ENCODE measurements at regions not wholly inside any gene's neighbourhood (a gene's known extent, or its start where the extent isn't known, plus 50 kb on each side); places are given as distances from the start of the nearest gene placed in this dataset.

DNA sequence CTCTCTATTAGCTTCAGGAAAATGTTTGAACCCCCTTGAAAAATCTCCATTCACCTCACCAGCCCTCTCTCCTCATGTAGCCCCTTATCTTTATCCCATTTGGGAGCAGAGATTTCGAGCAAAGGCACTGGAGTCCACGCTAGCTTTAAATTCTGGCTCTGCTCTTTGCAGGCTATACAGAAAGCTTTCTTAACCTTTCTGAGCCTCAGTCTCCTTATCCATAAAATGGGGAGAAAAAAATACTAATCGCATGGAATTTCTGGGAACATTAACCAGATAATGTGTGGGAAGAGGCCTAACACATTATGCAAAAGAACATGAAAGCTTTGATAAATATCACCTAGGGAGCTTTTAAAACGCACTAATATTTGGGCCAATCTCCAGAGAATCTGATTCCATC, 476.3 kb upstream of the CDH5 start:
- intact Hi-C loops (cut with micrococcal nuclease; ENCODE audit: unreplicated experiment), result no loop called here
- CTCF ChIA-PET (ENCODE audit: low intra/inter-chr PET ratio, low total read pairs), result no interaction called here
- no peak overlapping the region for H3K4me2 ChIP-seq (ENCODE audit: low read depth, low read length)

DNA sequence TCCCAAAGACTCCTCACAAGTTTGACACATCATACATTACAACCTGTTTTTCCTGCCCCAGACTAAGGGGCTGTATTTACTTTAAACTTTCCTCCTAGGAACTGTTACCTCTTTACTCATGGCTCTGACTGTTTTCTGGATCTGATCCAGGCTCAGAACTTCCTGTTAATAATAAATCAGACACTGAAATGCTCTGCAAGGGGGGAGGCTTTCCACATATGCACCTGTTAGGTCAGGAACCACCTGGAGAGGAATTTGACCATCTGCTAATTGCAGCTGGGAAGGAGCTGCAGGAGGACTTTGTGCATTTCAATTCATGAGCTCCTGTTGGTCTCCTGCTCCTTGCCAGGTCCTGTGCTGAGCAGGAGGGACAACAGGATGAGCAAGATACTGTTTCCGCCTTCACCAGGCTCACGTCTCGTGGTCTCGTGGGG, 476.9 kb upstream of the CDH5 start:
- no peaks in the 10 kb centered on the region for H3K79me2 ChIP-seq (ENCODE audit: insufficient read depth, low read length)
- no peaks in the 10 kb centered on the region for H3K27me3 ChIP-seq (ENCODE audit: control insufficient read depth in 1 of 2, insufficient read depth in 2 of 2, low read length in 2 of 2)
- intact Hi-C loops (cut with micrococcal nuclease; ENCODE audit: unreplicated experiment) (no loop called here), in situ Hi-C loops (cut with HindIII; ENCODE audit: extremely low pct_ligation_motif_present, low pct_unique_long_range_greater_than_20kb) (no loop called here)
- H3K9me3 ChIP-seq (ENCODE audit: low read length), result no peaks in the 10 kb centered on the region
- no peak overlapping the region for H2AFZ ChIP-seq (ENCODE audit: low read length)
- ChIA-PET CTCF (ENCODE audit: low intra/inter-chr PET ratio, low total read pairs) (no interaction called here), POLR2A (no interaction called here)
- 60% methylated on average over 1 of the region's 4 CpGs for WGBS (ENCODE audit: low lambda C conversion rate)
- ATAC-seq (no peak), DNase-seq (ENCODE audit: low spot score) (no peak), FAIRE-seq (no peak)
- H3K9ac ChIP-seq (ENCODE audit: insufficient read depth, low read depth, low read length), result no peak overlapping the region
- H3K27ac ChIP-seq (ENCODE audit: extremely low read length, insufficient read depth, low read length), result no peak overlapping the region
- H3K4me3 ChIP-seq (replicated peaks in 1 of 3; ENCODE audit: insufficient read depth in 1 of 3, low read depth in 2 of 3, low read length in 3 of 3), result no peak overlapping the region
- no TSS peak for BruUV-seq (replicated peaks)
- no peak overlapping the region for H3K4me2 ChIP-seq (ENCODE audit: low read depth, low read length)
- no peaks in the 10 kb centered on the region for H3K36me3 ChIP-seq (replicated peaks in 1 of 2; ENCODE audit: control insufficient read depth in 1 of 2, insufficient read depth in 2 of 2, low read length in 2 of 2)
- TF ChIP-seq, protein P1, sequence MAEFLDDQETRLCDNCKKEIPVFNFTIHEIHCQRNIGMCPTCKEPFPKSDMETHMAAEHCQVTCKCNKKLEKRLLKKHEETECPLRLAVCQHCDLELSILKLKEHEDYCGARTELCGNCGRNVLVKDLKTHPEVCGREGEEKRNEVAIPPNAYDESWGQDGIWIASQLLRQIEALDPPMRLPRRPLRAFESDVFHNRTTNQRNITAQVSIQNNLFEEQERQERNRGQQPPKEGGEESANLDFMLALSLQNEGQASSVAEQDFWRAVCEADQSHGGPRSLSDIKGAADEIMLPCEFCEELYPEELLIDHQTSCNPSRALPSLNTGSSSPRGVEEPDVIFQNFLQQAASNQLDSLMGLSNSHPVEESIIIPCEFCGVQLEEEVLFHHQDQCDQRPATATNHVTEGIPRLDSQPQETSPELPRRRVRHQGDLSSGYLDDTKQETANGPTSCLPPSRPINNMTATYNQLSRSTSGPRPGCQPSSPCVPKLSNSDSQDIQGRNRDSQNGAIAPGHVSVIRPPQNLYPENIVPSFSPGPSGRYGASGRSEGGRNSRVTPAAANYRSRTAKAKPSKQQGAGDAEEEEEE (CRISPR knock-in tag; IDR thresholded peaks at IDR 0.05; ENCODE audit: borderline replicate concordance), result no peak
- no peak for TF ChIP-seq NAIF1 (CRISPR knock-in tag; IDR thresholded peaks at IDR 0.05; ENCODE audit: borderline replicate concordance)
- TF ChIP-seq NBN (conservative IDR thresholded peaks at IDR 0.05), result no peak
- no peak for TF ChIP-seq ZNF672 (CRISPR knock-in tag; IDR thresholded peaks at IDR 0.05)
- TF ChIP-seq MAFG (CRISPR knock-in tag; IDR thresholded peaks at IDR 0.05), result no peak
- TF ChIP-seq GATAD2A (CRISPR knock-in tag; IDR thresholded peaks at IDR 0.05), result no peak
- TF ChIP-seq NFE2L1 (CRISPR knock-in tag; IDR thresholded peaks at IDR 0.05; ENCODE audit: borderline replicate concordance), result no peak
- H3K4me1 ChIP-seq (ENCODE audit: insufficient read depth, low read length), result no peaks in the 10 kb centered on the region
- H4K20me1 ChIP-seq (ENCODE audit: insufficient read depth, low read length), result no peaks in the 10 kb centered on the region

More for the DNA sequence above, 476.3 kb upstream of the CDH5 start:
- no TSS peak for BruUV-seq (replicated peaks)
- Histone ChIP-seq H3K79me2 (ENCODE audit: insufficient read depth, low read length) (no peaks in the 10 kb centered on the region), H3K9ac (ENCODE audit: insufficient read depth, low read depth, low read length) (no peak overlapping the region), H3K27me3 (ENCODE audit: control insufficient read depth in 1 of 2, insufficient read depth in 2 of 2, low read length in 2 of 2) (no peaks in the 10 kb centered on the region), H2AFZ (ENCODE audit: low read length) (no peak overlapping the region), H3K36me3 (replicated peaks in 1 of 2; ENCODE audit: control insufficient read depth in 1 of 2, insufficient read depth in 2 of 2, low read length in 2 of 2) (no peaks in the 10 kb centered on the region), H4K20me1 (ENCODE audit: insufficient read depth, low read length) (no peaks in the 10 kb centered on the region), H3K27ac (ENCODE audit: extremely low read length, insufficient read depth, low read length) (no peak overlapping the region), H3K4me3 (replicated peaks in 1 of 3; ENCODE audit: insufficient read depth in 1 of 3, low read depth in 2 of 3, low read length in 3 of 3) (no peak overlapping the region), H3K4me1 (ENCODE audit: insufficient read depth, low read length) (no peaks in the 10 kb centered on the region), H3K9me3 (ENCODE audit: low read length) (no peaks in the 10 kb centered on the region)
- ATAC-seq (no peak), DNase-seq (ENCODE audit: low spot score) (no peak), FAIRE-seq (no peak)
- 42% methylated on average over 4 of the region's 4 CpGs for WGBS (ENCODE audit: low lambda C conversion rate)
- TF ChIP-seq ZNF839 (CRISPR knock-in tag; IDR thresholded peaks at IDR 0.05; ENCODE audit: borderline replicate concordance) (no peak), RCOR2 (CRISPR knock-in tag; IDR thresholded peaks at IDR 0.05) (no peak), CBX1 (IDR thresholded peaks at IDR 0.05; ENCODE audit: low read depth) (no peak), HOXA9 (CRISPR knock-in tag; IDR thresholded peaks at IDR 0.05; ENCODE audit: borderline replicate concordance) (no peak), ZNF496 (CRISPR knock-in tag; IDR thresholded peaks at IDR 0.05; ENCODE audit: insufficient replicate concordance) (no peak)
- in situ Hi-C loops (cut with HindIII; ENCODE audit: extremely low pct_ligation_motif_present, low pct_unique_long_range_greater_than_20kb), result no loop called here
- POLR2A ChIA-PET, result no interaction called here
